ENCODE measurements at regions not wholly inside any gene's neighbourhood (a gene's known extent, or its start where the extent isn't known, plus 50 kb on each side); places are given as distances from the start of the nearest gene placed in this dataset.
"Not testable (repeated sequence)": the region's sequence is repeated elsewhere in the genome, so short reads cannot be mapped to it uniquely, and the experiment has no call there.

DNA sequence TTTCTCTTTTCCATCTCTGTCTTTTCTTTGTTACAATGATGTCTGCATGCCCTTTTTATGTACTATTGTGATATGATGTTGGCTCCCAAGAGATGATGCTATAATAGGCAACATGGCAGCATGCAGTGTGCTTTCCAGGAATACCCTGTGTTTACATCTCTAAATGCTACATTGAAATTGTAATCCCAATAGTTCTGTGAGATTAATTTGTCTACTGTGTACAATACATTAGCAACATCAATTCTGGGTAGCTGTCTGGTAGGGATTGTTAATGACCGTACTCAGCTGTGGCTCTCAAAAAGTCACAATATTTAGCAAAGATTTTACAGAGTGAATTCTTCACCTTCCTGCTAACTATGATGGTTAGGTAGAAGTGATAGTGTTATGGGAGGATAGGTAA, 225.6 kb upstream of the MMS22L start:
- no peaks in the 10 kb centered on the region for H3K36me3 Mint-ChIP-seq (ENCODE audit: low read depth)
- no peak overlapping the region for H3K27ac Mint-ChIP-seq
- H3K9me3 Mint-ChIP-seq (ENCODE audit: insufficient read depth) = no peaks in the 10 kb centered on the region
- ChIA-PET CTCF (no interaction called here), POLR2A (no interaction called here)
- ATAC-seq (no peak), DNase-seq (no peak)
- H3K4me1 Mint-ChIP-seq (ENCODE audit: low read depth) = no peaks in the 10 kb centered on the region
- no peaks in the 10 kb centered on the region for H3K27me3 Mint-ChIP-seq (ENCODE audit: low read depth)
- H3K4me3 Mint-ChIP-seq = no peak overlapping the region

DNA sequence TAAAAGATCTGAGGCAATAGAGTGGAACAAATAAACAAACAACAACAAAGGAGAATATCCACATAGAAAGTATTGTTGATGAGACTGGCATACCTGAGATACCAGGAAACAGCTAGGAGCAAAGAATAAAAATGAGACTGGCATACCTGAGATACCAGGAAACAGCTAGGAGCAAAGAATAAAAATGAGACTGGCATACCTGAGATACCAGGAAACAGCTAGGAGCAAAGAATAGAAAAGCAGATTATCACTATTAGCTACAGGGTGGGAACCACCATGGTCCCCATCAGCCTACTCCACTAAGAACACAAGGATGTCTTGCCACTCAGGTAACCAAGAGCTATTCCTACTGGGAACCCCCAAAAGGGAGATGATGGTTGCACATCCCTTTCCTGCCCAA, 230.2 kb upstream of the MMS22L start:
- ATAC-seq; H3K4me1 Mint-ChIP-seq (ENCODE audit: low read depth); DNase-seq; H3K27me3 Mint-ChIP-seq (ENCODE audit: low read depth); H3K9me3 Mint-ChIP-seq (ENCODE audit: insufficient read depth); H3K27ac Mint-ChIP-seq; H3K4me3 Mint-ChIP-seq; H3K36me3 Mint-ChIP-seq (ENCODE audit: low read depth); POLR2A ChIA-PET: not testable (repeated sequence)
- CTCF ChIA-PET = interaction anchor here (1.5 kb wide), 1 partner anchor 16 kb away, joined by 6 read pairs; no protein-coding TSS in a partner anchor

DNA sequence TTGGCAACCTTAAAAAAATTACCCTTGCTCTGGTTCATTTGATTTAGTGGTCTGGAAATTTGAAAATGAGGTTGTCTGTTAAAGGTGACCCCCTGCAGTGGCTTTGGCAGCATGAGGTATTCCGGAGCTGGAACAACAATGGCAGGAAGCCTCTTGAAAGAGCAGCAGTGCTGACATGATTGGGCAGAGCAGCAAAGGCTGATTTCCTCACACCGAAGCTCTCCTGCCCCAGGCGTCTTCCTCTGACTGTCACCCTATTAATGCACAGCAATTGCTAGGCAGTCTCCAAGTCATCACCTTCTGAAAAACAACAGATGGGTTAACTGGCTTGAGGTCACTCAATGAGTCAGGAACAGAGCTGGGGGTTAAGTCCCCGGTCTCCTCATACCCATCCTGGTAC, 241.8 kb upstream of the MMS22L start:
- POLR2A ChIA-PET = no interaction called here
- no peaks in the 10 kb centered on the region for H3K9me3 Mint-ChIP-seq (ENCODE audit: insufficient read depth)
- DNase-seq = no peak
- H3K27me3 Mint-ChIP-seq (ENCODE audit: low read depth) = no peaks in the 10 kb centered on the region
- no peaks in the 10 kb centered on the region for H3K36me3 Mint-ChIP-seq (ENCODE audit: low read depth)
- ATAC-seq = no peak
- H3K27ac Mint-ChIP-seq = no peak overlapping the region
- H3K4me1 Mint-ChIP-seq (ENCODE audit: low read depth) = no peaks in the 10 kb centered on the region
- H3K4me3 Mint-ChIP-seq = no peak overlapping the region
- CTCF ChIA-PET = interaction anchor here (0.8 kb wide), 1 partner anchor 1113 kb away, joined by 3 read pairs; no protein-coding TSS in a partner anchor

DNA sequence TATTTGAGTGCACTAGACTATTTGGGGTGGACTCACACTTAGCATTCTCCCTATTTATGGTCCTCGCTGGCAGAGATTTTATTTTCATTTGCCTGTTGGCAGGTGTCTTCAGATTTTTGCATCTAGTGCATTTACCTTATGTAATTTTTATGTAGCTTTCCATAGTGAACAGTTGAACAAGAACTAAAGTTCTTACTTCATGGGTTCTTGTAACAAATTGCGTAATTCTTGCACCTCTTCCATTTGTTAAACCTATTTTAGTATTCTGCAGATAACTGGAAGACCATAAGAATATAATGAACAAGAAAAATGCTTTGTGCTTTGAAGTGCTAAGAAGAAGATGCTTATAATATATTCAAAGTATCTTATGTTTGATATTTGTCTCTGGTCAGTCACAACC, 252.8 kb upstream of the MMS22L start:
- DNase-seq (no peak), ATAC-seq (no peak)
- Mint-ChIP-seq H3K36me3 (ENCODE audit: low read depth) (no peaks in the 10 kb centered on the region), H3K27ac (no peak overlapping the region), H3K4me1 (ENCODE audit: low read depth) (no peaks in the 10 kb centered on the region), H3K4me3 (no peak overlapping the region), H3K27me3 (ENCODE audit: low read depth) (no peaks in the 10 kb centered on the region), H3K9me3 (ENCODE audit: insufficient read depth) (no peaks in the 10 kb centered on the region)
- ChIA-PET POLR2A (no interaction called here), CTCF (no interaction called here)

DNA sequence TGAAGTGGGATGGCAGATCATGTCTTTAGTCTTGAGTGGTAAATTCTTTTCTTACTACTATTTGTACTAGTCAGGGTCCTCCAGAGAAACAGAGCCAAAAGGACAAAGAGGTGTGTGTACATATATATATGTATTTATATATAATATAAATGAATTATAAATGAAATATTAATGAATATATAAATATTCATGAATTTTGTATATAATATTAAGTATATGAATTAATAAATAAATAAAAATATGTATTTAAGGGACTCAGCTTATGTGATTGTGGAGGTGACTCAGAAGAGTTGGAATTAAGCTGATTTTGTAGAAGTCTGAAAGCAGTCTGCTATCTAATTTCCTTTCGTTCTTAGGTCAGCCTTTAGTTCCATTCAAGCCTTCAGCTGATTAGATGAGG, 265.3 kb upstream of the MMS22L start:
- no peak overlapping the region for H3K4me3 Mint-ChIP-seq
- no peaks in the 10 kb centered on the region for H3K36me3 Mint-ChIP-seq (ENCODE audit: low read depth)
- no peaks in the 10 kb centered on the region for H3K4me1 Mint-ChIP-seq (ENCODE audit: low read depth)
- no peaks in the 10 kb centered on the region for H3K27me3 Mint-ChIP-seq (ENCODE audit: low read depth)
- POLR2A ChIA-PET = no interaction called here
- H3K9me3 Mint-ChIP-seq (ENCODE audit: insufficient read depth) = no peaks in the 10 kb centered on the region
- H3K27ac Mint-ChIP-seq = no peak overlapping the region
- CTCF ChIA-PET = interaction anchor here (0.7 kb wide), 1 partner anchor 10 kb away, joined by 3 read pairs; no protein-coding TSS in a partner anchor
- ATAC-seq (no peak), DNase-seq (no peak)

DNA sequence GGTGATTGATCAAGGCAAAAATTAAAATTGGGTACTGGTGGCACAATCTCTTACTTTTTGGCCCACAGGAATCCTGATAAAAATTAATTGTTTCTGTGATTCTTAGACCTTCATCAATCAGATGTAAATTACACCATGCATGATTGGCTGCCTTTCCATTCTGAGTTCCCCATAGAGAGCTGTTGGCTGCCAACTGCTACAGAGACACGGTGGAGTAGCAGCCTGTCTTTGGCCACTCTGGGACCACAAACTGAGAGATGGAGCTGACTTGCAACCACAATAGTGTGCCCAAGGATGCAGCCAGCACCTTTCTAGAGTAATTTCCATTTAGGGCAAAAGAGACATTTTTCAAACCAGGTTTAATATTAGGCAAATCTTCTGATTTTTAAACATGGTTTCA, 274.3 kb upstream of the MMS22L start:
- DNase-seq (no peak), ATAC-seq (no peak)
- CTCF ChIA-PET = no interaction called here
- Mint-ChIP-seq H3K4me3 (no peak overlapping the region), H3K9me3 (ENCODE audit: insufficient read depth) (no peaks in the 10 kb centered on the region), H3K4me1 (ENCODE audit: low read depth) (no peaks in the 10 kb centered on the region), H3K36me3 (ENCODE audit: low read depth) (no peaks in the 10 kb centered on the region), H3K27ac (no peak overlapping the region), H3K27me3 (ENCODE audit: low read depth) (no peaks in the 10 kb centered on the region)
- POLR2A ChIA-PET = no interaction called here

DNA sequence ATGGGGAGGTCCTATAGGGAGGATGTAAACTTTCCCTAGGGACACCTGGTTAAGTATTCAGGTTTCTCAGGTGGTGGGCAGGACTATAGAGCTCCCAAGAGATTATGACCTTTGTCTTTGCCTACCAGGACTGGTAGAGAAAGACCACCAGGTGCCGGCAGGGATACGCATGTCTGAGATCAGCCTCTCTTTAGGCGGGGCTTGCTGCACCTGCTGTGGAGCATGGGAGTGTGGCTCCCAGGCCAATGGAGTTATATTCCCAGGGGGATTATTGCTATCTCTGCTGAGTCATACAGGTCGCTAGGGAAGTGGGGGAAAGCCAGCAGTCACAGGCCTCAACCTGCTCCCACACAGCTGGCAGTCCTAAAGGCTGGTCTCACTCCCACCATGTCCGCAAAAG, 280.5 kb upstream of the MMS22L start:
- H3K36me3 Mint-ChIP-seq (ENCODE audit: low read depth) = no peaks in the 10 kb centered on the region
- no peaks in the 10 kb centered on the region for H3K9me3 Mint-ChIP-seq (ENCODE audit: insufficient read depth)
- no peak overlapping the region for H3K4me3 Mint-ChIP-seq
- no peaks in the 10 kb centered on the region for H3K27me3 Mint-ChIP-seq (ENCODE audit: low read depth)
- no peak overlapping the region for H3K27ac Mint-ChIP-seq
- no peaks in the 10 kb centered on the region for H3K4me1 Mint-ChIP-seq (ENCODE audit: low read depth)
- ChIA-PET POLR2A (no interaction called here), CTCF (no interaction called here)
- DNase-seq (no peak), ATAC-seq (no peak)

DNA sequence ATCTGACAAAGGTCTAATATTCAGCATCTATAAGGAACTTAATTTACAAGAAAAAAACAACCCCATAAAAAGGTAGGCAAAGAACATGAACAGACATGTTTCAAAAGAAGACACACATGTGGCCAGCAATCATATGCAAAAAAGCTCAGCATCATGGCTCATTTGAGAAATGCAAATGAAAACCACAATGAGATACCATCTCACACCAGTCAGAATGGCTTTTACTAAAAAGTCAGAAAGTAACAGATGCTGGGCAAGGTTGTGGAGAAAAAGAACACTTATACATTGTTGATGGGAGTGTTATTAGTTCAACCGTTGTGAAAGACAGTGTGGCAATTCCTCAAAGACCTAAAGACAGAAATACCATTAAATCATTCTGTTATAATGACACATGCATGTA, 289.9 kb upstream of the MMS22L start:
- H3K4me1 Mint-ChIP-seq (ENCODE audit: low read depth) = no peaks in the 10 kb centered on the region
- no peaks in the 10 kb centered on the region for H3K27me3 Mint-ChIP-seq (ENCODE audit: low read depth)
- no peak overlapping the region for H3K4me3 Mint-ChIP-seq
- H3K27ac Mint-ChIP-seq = no peak overlapping the region
- ATAC-seq (no peak), DNase-seq (no peak)
- no peaks in the 10 kb centered on the region for H3K9me3 Mint-ChIP-seq (ENCODE audit: insufficient read depth)
- ChIA-PET POLR2A (no interaction called here), CTCF (no interaction called here)
- no peaks in the 10 kb centered on the region for H3K36me3 Mint-ChIP-seq (ENCODE audit: low read depth)

DNA sequence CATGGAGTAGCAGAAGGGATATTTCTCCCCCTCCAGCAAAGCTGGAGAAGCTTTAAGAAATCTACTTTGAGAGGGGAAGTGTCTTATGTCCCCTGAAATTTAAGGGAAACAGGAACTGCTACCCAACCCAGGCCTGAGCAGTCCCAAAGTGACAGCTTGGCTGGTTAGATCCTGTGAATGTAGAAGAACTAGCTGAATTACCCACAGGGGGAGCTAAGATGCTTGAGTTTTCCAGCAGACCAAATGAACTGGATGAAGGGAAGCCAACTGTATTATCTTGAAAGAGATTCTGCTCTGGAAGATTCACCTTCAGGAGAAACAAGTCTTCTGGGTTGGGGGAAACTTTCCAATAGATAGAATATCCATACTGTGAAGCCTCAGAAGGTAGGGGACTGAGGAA, 303.3 kb upstream of the MMS22L start:
- ATAC-seq (no peak), DNase-seq (no peak)
- Mint-ChIP-seq H3K36me3 (ENCODE audit: low read depth) (no peaks in the 10 kb centered on the region), H3K4me1 (ENCODE audit: low read depth) (no peaks in the 10 kb centered on the region), H3K4me3 (no peak overlapping the region), H3K27me3 (ENCODE audit: low read depth) (no peaks in the 10 kb centered on the region), H3K27ac (no peak overlapping the region), H3K9me3 (ENCODE audit: insufficient read depth) (no peaks in the 10 kb centered on the region)
- ChIA-PET CTCF (no interaction called here), POLR2A (no interaction called here)

DNA sequence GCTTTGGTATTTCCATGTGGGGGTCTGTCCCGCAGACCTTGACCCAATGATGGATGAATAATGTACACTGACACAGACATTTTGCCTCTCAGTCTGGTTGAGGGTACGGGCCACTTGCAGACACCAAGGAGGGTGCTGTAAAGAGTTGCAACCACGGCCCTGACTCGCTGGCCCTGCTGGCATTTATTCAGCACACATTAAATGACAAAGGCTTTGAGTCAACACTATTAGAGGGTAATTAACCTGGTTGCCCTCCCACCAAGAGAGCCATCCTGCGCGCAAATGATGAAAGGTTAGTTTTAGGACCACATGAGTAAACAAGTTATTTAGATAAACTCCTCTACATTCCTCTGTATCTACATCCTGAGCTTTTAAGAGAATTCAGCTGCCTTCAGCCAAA, 308.9 kb upstream of the MMS22L start:
- H3K4me1 Mint-ChIP-seq (ENCODE audit: low read depth) = no peaks in the 10 kb centered on the region
- POLR2A ChIA-PET = no interaction called here
- no peak for DNase-seq
- H3K27ac Mint-ChIP-seq = no peak overlapping the region
- H3K27me3 Mint-ChIP-seq (ENCODE audit: low read depth) = no peaks in the 10 kb centered on the region
- no peaks in the 10 kb centered on the region for H3K36me3 Mint-ChIP-seq (ENCODE audit: low read depth)
- ATAC-seq = no peak
- H3K4me3 Mint-ChIP-seq = no peak overlapping the region
- no peaks in the 10 kb centered on the region for H3K9me3 Mint-ChIP-seq (ENCODE audit: insufficient read depth)
- CTCF ChIA-PET = no interaction called here

DNA sequence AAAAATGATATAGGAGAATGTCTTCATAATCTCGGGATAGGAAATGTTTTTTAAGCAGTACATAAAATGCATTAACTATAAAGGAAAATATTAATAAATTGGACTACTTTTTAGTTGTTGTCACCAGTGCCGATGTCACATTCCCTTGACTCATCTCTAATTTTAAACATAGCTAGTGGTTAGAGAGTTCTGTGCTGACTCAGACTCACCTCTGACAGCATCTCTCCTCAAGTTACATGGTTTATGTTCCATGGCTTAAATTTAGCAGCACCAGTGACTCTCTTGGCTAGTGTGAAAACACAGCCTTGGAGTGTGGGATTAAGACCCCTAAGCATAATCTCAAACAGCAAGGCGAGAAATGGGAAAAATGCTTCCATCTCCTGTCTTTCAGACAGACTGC, 311.8 kb upstream of the MMS22L start:
- DNase-seq (no peak), ATAC-seq (no peak)
- Mint-ChIP-seq H3K4me1 (ENCODE audit: low read depth) (no peaks in the 10 kb centered on the region), H3K27ac (no peak overlapping the region), H3K27me3 (ENCODE audit: low read depth) (no peaks in the 10 kb centered on the region), H3K9me3 (ENCODE audit: insufficient read depth) (no peaks in the 10 kb centered on the region), H3K36me3 (ENCODE audit: low read depth) (no peaks in the 10 kb centered on the region), H3K4me3 (no peak overlapping the region)
- ChIA-PET POLR2A (no interaction called here), CTCF (no interaction called here)

DNA sequence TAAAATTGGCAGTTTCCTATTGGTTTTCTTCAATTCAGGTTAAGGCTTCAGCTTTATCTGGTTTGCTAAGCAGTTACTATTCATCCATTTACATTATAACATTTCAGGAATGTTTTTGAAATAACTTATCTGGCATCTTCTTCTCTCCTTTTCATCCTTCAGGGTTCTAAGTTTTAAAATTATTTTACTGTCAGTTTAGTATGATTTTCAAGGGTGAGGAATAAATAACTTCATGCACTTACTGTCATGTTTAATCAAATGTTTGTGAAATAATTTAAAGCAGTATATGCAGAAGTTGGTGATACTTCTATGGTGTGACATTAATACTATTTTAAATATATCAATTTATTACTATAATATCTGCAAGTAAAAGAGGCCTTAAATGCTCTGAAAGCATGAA, 338.1 kb upstream of the MMS22L start:
- CTCF ChIA-PET = no interaction called here
- ATAC-seq = no peak

DNA sequence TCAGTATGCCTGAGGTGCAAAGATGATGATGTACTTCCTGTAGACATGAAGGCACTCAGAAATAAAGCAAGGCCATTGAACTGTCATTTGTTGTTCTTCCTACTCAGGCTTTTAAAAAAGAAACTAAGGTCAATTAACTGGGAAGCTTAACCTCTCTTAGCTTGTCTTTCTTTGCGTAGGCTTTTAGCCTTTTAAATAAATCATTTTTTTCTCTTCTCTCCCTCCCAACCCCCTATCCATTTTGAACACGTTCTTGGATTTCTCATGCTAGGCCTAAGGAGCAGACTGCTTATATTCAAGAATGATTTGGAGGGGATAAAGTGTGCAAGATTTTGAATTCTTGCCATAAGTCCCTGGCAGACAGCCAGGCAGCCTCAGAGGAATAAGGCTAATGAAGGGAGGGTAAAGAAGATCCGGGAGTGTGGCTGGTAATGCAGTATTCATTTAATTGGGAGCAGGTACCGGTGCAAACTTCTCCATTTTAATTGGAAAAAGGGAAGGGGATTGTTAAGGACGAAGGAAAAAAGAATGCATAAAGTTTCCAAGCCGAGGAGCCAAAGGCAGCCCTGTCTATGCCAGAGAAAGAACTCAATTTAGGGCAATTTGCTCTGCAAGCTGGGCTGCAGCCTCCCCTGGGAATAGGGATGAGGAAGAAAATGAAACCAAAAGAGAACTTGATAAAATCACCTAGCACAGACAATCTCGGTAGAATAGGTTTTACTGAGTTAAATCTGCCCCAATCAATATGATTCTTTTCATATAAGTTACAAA, 343.8 kb upstream of the MMS22L start:
- ChIA-PET POLR2A (no interaction called here), CTCF (no interaction called here)
- no peaks in the 10 kb centered on the region for H3K4me1 Mint-ChIP-seq (ENCODE audit: low read depth)

More for the DNA sequence above, 338.1 kb upstream of the MMS22L start:
- DNase-seq = no peak
- Mint-ChIP-seq H3K9me3 (ENCODE audit: insufficient read depth) (no peaks in the 10 kb centered on the region), H3K27me3 (ENCODE audit: low read depth) (no peaks in the 10 kb centered on the region), H3K36me3 (ENCODE audit: low read depth) (no peaks in the 10 kb centered on the region), H3K4me3 (no peak overlapping the region), H3K27ac (no peak overlapping the region), H3K4me1 (ENCODE audit: low read depth) (no peaks in the 10 kb centered on the region)
- POLR2A ChIA-PET = no interaction called here

More for the DNA sequence above, 343.8 kb upstream of the MMS22L start:
- Mint-ChIP-seq H3K9me3 (ENCODE audit: insufficient read depth) (no peaks in the 10 kb centered on the region), H3K36me3 (ENCODE audit: low read depth) (no peaks in the 10 kb centered on the region), H3K27me3 (ENCODE audit: low read depth) (no peaks in the 10 kb centered on the region), H3K27ac (no peak overlapping the region), H3K4me3 (no peak overlapping the region)
- no peak for ATAC-seq
- DNase-seq = no peak
